ENCODE measurements at regions not wholly inside any gene's neighbourhood (a gene's known extent, or its start where the extent isn't known, plus 50 kb on each side); places are given as distances from the start of the nearest gene placed in this dataset.
"Not testable (repeated sequence)": the region's sequence is repeated elsewhere in the genome, so short reads cannot be mapped to it uniquely, and the experiment has no call there.

- no peak overlapping the region for H3K4me3 ChIP-seq (replicated peaks in 1 of 4; ENCODE audit: control extremely low read depth in 1 of 4, insufficient read depth in 1 of 4, low read depth in 3 of 4, low read length in 4 of 4)
- no peaks in the 10 kb centered on the region for H3K79me2 ChIP-seq (ENCODE audit: control insufficient read depth, insufficient read depth, low read length)
- no peaks in the 10 kb centered on the region for H3K27me3 ChIP-seq (ENCODE audit: control insufficient read depth, insufficient read depth, low read length)
- no peak overlapping the region for H3K9ac ChIP-seq (ENCODE audit: insufficient read depth, low read length)
- H2AFZ ChIP-seq (ENCODE audit: low read length) = no peak overlapping the region
- DNase-seq (ENCODE audit: low read depth in 2 of 2) = no peak
- H4K20me1 ChIP-seq (ENCODE audit: control insufficient read depth, extremely low read depth, insufficient read depth, low read length) = no peaks in the 10 kb centered on the region
- H3K36me3 ChIP-seq (ENCODE audit: control insufficient read depth, insufficient read depth, low read length) = no peaks in the 10 kb centered on the region
- H3K27ac ChIP-seq (ENCODE audit: insufficient read depth, low read length) = no peak overlapping the region
- H3K4me2 ChIP-seq (ENCODE audit: extremely low read depth, insufficient read depth, low read length) = no peak overlapping the region
- TF ChIP-seq CTCF (conservative IDR thresholded peaks at IDR 0.05 in 1 of 2, IDR thresholded peaks at IDR 0.05 in 1 of 2; ENCODE audit: low read depth in 1 of 2, low read length in 2 of 2) (no peak), EZH2 (IDR thresholded peaks at IDR 0.05; ENCODE audit: low read length, missing control alignments) (no peak)
- no peaks in the 10 kb centered on the region for H3K9me3 ChIP-seq (ENCODE audit: control insufficient read depth, insufficient read depth, low read depth, low read length)
- no peaks in the 10 kb centered on the region for H3K4me1 ChIP-seq (ENCODE audit: control insufficient read depth, extremely low read depth, insufficient read depth, low read length)
Measured at GRCh38 chr2:47695800-47696477, 87.0 kb upstream of the MSH6 start.

- not testable (repeated sequence) for H3K9me3 ChIP-seq (ENCODE audit: control insufficient read depth, insufficient read depth, low read depth, low read length); H3K27ac ChIP-seq (ENCODE audit: insufficient read depth, low read length); H3K4me1 ChIP-seq (ENCODE audit: control insufficient read depth, extremely low read depth, insufficient read depth, low read length); H4K20me1 ChIP-seq (ENCODE audit: control insufficient read depth, extremely low read depth, insufficient read depth, low read length); H3K4me3 ChIP-seq (replicated peaks in 1 of 4; ENCODE audit: control extremely low read depth in 1 of 4, insufficient read depth in 1 of 4, low read depth in 3 of 4, low read length in 4 of 4); DNase-seq (ENCODE audit: low read depth in 2 of 2); H3K36me3 ChIP-seq (ENCODE audit: control insufficient read depth, insufficient read depth, low read length); H3K79me2 ChIP-seq (ENCODE audit: control insufficient read depth, insufficient read depth, low read length); H3K4me2 ChIP-seq (ENCODE audit: extremely low read depth, insufficient read depth, low read length); H3K9ac ChIP-seq (ENCODE audit: insufficient read depth, low read length); H3K27me3 ChIP-seq (ENCODE audit: control insufficient read depth, insufficient read depth, low read length); H2AFZ ChIP-seq (ENCODE audit: low read length)
Measured at GRCh38 chr2:47694451-47694850, 88.5 kb upstream of the MSH6 start.

GRCh38 chr2:47690706-47691325 lies 92.1 kb upstream of the MSH6 start:
- H3K79me2 ChIP-seq (ENCODE audit: control insufficient read depth, insufficient read depth, low read length); H3K4me1 ChIP-seq (ENCODE audit: control insufficient read depth, extremely low read depth, insufficient read depth, low read length); H3K27me3 ChIP-seq (ENCODE audit: control insufficient read depth, insufficient read depth, low read length); H3K4me3 ChIP-seq (replicated peaks in 1 of 4; ENCODE audit: control extremely low read depth in 1 of 4, insufficient read depth in 1 of 4, low read depth in 3 of 4, low read length in 4 of 4); DNase-seq (ENCODE audit: low read depth in 2 of 2); H3K36me3 ChIP-seq (ENCODE audit: control insufficient read depth, insufficient read depth, low read length); H2AFZ ChIP-seq (ENCODE audit: low read length); H4K20me1 ChIP-seq (ENCODE audit: control insufficient read depth, extremely low read depth, insufficient read depth, low read length); H3K9ac ChIP-seq (ENCODE audit: insufficient read depth, low read length); H3K9me3 ChIP-seq (ENCODE audit: control insufficient read depth, insufficient read depth, low read depth, low read length); H3K4me2 ChIP-seq (ENCODE audit: extremely low read depth, insufficient read depth, low read length); H3K27ac ChIP-seq (ENCODE audit: insufficient read depth, low read length): not testable (repeated sequence)

GRCh38 chr2:47690132-47690531 lies 92.8 kb upstream of the MSH6 start:
- DNase-seq (ENCODE audit: low read depth in 2 of 2) = no peak
- H3K36me3 ChIP-seq (ENCODE audit: control insufficient read depth, insufficient read depth, low read length) = no peaks in the 10 kb centered on the region
- no peaks in the 10 kb centered on the region for H3K79me2 ChIP-seq (ENCODE audit: control insufficient read depth, insufficient read depth, low read length)
- H3K27me3 ChIP-seq (ENCODE audit: control insufficient read depth, insufficient read depth, low read length) = no peaks in the 10 kb centered on the region
- TF ChIP-seq EZH2 (IDR thresholded peaks at IDR 0.05; ENCODE audit: low read length, missing control alignments) (no peak), CTCF (conservative IDR thresholded peaks at IDR 0.05 in 1 of 2, IDR thresholded peaks at IDR 0.05 in 1 of 2; ENCODE audit: low read depth in 1 of 2, low read length in 2 of 2) (no peak)
- no peak overlapping the region for H3K4me3 ChIP-seq (replicated peaks in 1 of 4; ENCODE audit: control extremely low read depth in 1 of 4, insufficient read depth in 1 of 4, low read depth in 3 of 4, low read length in 4 of 4)
- H3K27ac ChIP-seq (ENCODE audit: insufficient read depth, low read length) = no peak overlapping the region
- H2AFZ ChIP-seq (ENCODE audit: low read length) = no peak overlapping the region
- H3K9ac ChIP-seq (ENCODE audit: insufficient read depth, low read length) = no peak overlapping the region
- H4K20me1 ChIP-seq (ENCODE audit: control insufficient read depth, extremely low read depth, insufficient read depth, low read length) = no peaks in the 10 kb centered on the region
- no peaks in the 10 kb centered on the region for H3K9me3 ChIP-seq (ENCODE audit: control insufficient read depth, insufficient read depth, low read depth, low read length)
- no peak overlapping the region for H3K4me2 ChIP-seq (ENCODE audit: extremely low read depth, insufficient read depth, low read length)
- H3K4me1 ChIP-seq (ENCODE audit: control insufficient read depth, extremely low read depth, insufficient read depth, low read length) = no peaks in the 10 kb centered on the region

GRCh38 chr2:47689118-47689517 lies 93.8 kb upstream of the MSH6 start:
- not testable (repeated sequence) for H3K9me3 ChIP-seq (ENCODE audit: control insufficient read depth, insufficient read depth, low read depth, low read length); H3K9ac ChIP-seq (ENCODE audit: insufficient read depth, low read length); H3K27ac ChIP-seq (ENCODE audit: insufficient read depth, low read length); H3K4me1 ChIP-seq (ENCODE audit: control insufficient read depth, extremely low read depth, insufficient read depth, low read length); H3K4me2 ChIP-seq (ENCODE audit: extremely low read depth, insufficient read depth, low read length); H3K4me3 ChIP-seq (replicated peaks in 1 of 4; ENCODE audit: control extremely low read depth in 1 of 4, insufficient read depth in 1 of 4, low read depth in 3 of 4, low read length in 4 of 4); H3K27me3 ChIP-seq (ENCODE audit: control insufficient read depth, insufficient read depth, low read length); H3K79me2 ChIP-seq (ENCODE audit: control insufficient read depth, insufficient read depth, low read length); DNase-seq (ENCODE audit: low read depth in 2 of 2); H4K20me1 ChIP-seq (ENCODE audit: control insufficient read depth, extremely low read depth, insufficient read depth, low read length); H3K36me3 ChIP-seq (ENCODE audit: control insufficient read depth, insufficient read depth, low read length); H2AFZ ChIP-seq (ENCODE audit: low read length)

Measured in fibroblast of lung (primary cell).